GM13977 (cell line): ENCODE measurements at regions not wholly inside any gene's neighbourhood (a gene's known extent, or its start where the extent isn't known, plus 50 kb on each side); places are given as distances from the start of the nearest gene placed in this dataset.

Source experiments
- DNase-seq: peaks from one replicate; pipeline ENCODE4 v3.0.0; 2012; ENCODE audit warnings: low spot score
- in situ Hi-C: fragments of 300-500 bp; cut with MboI; formaldehyde crosslinking; loops from one replicate; pipeline ENCODE4 v1.12.0; 2022; ENCODE audit warnings: low sequenced_read_pairs, low pct_unique_long_range_greater_than_20kb, mixed read lengths, inconsistent platforms; ENCODE audit not compliant: unreplicated experiment
- TF ChIP-seq, protein P1 (sequence below): IDR thresholded peaks from 2 replicates; pipeline ENCODE4 v1.5.1; 2012; ENCODE audit warnings: mild to moderate bottlenecking, control low read depth; ENCODE audit not compliant: insufficient read depth; ENCODE audit errors: extremely low read depth, missing control alignments

DNA sequence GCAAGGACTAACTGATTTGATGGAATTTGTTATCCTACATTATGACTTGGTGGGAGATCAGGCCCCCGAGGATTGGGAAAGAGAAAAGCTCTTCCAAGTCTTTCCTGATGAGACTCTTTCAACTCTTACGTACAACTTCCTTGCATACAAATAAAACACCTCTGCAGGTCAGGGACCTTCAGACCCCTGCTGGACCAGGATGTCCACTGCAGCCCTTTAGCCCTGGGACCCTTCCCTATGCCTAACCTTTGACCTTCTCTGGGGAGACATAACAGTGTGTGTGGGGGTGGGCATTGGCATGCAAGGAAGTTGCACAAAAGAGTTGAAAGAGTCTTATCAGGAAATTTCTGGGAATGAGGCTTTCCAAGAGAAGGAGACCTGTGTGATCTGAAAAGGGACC is 859.4 kb downstream of the TYW1 start:
- in situ Hi-C loops: no loop called here
- TF ChIP-seq, protein P1, sequence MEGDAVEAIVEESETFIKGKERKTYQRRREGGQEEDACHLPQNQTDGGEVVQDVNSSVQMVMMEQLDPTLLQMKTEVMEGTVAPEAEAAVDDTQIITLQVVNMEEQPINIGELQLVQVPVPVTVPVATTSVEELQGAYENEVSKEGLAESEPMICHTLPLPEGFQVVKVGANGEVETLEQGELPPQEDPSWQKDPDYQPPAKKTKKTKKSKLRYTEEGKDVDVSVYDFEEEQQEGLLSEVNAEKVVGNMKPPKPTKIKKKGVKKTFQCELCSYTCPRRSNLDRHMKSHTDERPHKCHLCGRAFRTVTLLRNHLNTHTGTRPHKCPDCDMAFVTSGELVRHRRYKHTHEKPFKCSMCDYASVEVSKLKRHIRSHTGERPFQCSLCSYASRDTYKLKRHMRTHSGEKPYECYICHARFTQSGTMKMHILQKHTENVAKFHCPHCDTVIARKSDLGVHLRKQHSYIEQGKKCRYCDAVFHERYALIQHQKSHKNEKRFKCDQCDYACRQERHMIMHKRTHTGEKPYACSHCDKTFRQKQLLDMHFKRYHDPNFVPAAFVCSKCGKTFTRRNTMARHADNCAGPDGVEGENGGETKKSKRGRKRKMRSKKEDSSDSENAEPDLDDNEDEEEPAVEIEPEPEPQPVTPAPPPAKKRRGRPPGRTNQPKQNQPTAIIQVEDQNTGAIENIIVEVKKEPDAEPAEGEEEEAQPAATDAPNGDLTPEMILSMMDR: no peak
- DNase-seq: no peak

DNA sequence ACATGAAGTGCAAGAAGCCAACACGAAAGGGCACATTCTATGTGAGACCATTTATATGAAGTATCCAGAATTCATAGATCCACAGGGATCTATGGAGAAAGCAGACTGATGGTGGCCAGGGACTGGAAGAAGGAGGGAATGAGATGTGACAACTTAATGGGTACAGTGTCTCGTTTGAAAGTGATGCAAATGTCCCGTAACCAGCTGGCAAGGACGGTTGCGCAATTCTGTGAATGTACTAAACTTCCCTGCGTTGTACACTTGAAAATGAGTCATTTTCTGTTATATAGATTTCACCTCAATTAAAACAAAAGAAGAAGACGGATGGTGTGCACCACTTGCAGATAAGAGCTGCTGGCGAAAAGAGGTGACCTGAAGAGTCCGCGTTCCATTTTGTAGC is 861.1 kb downstream of the TYW1 start:
- TF ChIP-seq, protein P1: no peak
- in situ Hi-C loops: no loop called here
- no peak for DNase-seq

DNA sequence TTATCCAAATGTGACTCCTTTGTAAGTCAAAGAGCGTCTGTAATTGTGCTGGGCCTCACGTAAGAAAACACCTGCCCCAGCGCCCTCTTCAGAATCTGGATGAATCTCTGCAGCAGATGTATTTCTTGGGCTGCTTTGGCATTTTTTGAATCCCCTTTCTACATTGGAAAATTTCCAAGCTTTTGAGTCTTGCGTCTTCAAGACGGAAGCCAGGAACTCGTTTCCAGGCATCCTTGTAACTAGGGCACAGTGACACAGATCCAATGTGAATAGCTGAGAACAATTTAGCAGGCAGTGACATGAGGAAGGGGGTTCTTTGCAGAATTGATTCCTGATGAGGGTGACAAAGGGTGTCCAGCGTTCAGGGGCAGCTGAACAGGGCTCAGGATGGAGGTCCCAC is 862.3 kb downstream of the TYW1 start:
- no peak for DNase-seq
- TF ChIP-seq, protein P1: no peak
- in situ Hi-C loops: no loop called here

DNA sequence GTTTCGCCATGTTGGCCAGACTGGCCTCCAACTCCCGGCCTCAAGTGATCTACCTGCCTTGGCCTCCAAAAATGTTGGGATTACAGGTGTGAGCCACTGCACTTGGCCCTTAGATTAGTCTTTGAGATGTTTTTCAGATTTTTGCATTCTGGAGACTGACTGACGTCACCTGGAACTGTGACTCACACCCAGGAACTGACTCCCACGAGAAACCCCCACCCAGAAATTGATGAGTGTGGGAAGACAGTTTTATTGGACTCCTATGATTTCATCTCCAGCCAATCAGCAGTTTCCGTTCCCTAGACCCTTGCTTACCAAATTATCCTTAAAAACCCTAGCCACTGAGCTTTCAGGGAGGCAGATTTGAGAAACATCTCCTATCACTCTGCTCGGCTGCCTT is 867.3 kb downstream of the TYW1 start:
- TF ChIP-seq, protein P1: no peak
- no peak for DNase-seq
- in situ Hi-C loops: no loop called here

DNA sequence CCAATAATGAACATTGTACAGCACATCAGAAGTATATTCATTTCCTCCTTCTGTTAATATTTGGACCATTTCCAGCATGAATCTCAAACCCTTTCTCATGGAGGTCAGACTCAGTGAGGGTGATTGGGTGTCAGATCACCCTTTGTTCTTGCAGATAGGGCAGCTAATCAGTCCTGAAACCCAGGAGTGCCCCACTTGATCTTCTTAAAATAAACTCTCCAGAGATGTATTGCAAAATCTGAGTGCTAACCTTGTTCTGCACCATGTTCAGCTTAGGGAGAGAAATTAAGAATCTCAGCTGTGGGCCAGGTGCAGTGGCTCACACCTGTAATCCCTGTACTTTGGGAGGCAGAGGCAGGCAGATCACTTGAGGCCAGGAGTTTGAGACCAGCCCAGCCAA is 869.4 kb downstream of the TYW1 start:
- in situ Hi-C loops: no loop called here
- TF ChIP-seq, protein P1: no peak

DNA sequence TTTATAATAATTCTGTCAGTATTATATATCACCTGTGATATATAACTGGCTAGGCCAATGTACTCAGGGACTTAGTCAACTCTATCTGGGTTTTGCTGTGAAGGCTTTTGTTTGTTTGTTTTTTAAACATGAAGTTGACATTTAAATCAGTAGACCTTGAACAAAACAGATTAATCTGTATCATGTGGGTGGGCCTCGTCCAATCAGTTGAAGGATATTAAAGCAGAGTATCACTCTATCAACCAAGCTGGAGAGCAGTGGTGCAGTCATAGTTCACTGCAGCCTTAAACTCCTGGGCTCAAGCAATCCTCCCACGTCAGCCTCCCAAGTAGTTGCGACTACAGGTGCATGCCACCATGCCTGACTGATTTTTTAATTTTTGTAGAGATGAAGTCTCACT is 870.2 kb downstream of the TYW1 start:
- in situ Hi-C loops: no loop called here
- TF ChIP-seq, protein P1: no peak
- no peak for DNase-seq

More for the DNA sequence above, 869.4 kb downstream of the TYW1 start:
- no peak for DNase-seq

DNA sequence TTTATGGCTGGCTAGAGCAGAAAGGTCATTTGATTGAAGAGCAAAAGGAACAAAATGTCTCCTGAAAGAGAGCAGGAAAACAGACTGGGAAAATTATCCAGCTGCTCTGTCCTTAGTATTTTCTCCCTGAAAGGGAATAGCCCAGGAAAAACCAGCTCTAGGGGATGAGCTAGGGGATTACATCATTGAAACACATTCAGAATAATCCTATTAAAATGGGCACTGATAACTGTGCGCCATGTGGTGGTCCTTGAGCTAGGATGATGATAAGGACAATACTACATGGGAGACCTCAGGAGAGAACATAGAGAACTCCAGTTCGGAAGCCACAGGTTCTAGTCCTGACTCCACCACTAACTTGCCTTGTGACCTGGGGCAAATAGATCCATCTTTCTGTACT is 873.8 kb downstream of the TYW1 start:
- in situ Hi-C loops: no loop called here
- DNase-seq: no peak
- TF ChIP-seq, protein P1: no peak
